ENCODE measurements at regions not wholly inside any gene's neighbourhood (a gene's known extent, or its start where the extent isn't known, plus 50 kb on each side); places are given as distances from the start of the nearest gene placed in this dataset.

DNA sequence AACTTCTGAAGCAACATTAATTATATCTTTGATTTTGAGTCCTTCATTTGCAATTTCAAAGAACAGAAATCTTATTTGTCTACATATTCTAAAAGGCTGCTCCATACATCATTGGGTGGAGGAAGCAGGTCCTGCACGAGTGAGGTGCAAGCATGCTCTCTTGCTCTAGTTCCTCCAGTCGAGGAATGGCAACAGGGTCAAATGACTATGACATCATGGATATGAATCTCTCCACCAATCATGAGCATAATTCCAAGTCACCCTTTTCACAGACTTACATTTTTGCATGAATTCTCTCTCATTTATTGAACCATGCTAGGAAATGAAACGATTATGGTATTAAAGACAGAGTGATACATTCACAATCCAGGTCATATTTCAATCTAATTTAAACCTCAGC lies 608.8 kb upstream of the SOX11 start:
- DNase-seq (ENCODE audit: low spot score in 2 of 2) (no peak), ATAC-seq (no peak)
- Mint-ChIP-seq H3K27ac (no peak overlapping the region), H3K36me3 (no peaks in the 10 kb centered on the region), H3K9me3 (peaks cover 22 to 24% of the 10 kb centered on the region in 2 donors)

DNA sequence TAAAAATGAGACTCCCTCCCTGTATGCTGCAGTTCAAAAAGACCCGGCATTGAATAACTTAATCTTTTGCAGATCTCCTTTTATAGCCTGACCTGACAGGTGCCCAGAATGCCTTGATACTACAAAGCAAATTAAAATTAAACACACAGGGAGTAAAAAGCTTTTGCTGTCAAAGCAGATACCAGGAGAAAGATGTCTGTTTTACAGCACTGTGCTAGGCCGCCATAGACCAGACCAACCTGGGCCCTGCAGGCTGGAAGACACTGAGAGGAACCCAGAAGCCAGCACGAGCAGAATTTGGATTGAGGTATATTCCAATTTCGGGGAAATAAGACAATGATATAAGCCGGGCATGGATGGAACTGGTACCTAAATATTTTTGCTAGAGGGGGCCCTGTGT lies 602.8 kb upstream of the SOX11 start:
- Mint-ChIP-seq H3K27ac (no peak overlapping the region), H3K36me3 (no peaks in the 10 kb centered on the region), H3K9me3 (peaks cover 8 to 13% of the 10 kb centered on the region in 2 donors)
- ATAC-seq (no peak), DNase-seq (ENCODE audit: low spot score in 2 of 2) (no peak)

DNA sequence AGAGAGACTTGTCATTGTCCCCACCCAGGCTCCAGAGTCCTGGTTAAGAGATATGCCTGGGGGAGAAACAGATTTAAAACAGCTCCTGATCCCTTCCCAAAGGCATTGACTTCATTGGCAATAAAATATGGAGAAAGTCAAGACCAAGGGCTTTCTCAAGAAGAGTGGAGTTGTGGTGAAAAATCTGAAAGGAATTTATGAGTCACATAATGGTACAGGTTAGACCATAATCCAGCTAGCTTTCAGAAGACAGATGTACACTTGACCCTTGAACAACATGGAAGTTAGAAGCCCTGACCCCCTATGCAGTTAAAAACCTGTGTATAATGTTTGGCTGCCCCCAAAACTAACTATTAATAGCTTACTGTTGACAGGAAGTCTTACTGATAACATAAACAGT lies 599.1 kb upstream of the SOX11 start:
- Mint-ChIP-seq H3K9me3 (peaks cover 15 to 19% of the 10 kb centered on the region in 2 donors), H3K27ac (no peak overlapping the region), H3K36me3 (no peaks in the 10 kb centered on the region)
- ATAC-seq (no peak), DNase-seq (ENCODE audit: low spot score in 2 of 2) (no peak)

DNA sequence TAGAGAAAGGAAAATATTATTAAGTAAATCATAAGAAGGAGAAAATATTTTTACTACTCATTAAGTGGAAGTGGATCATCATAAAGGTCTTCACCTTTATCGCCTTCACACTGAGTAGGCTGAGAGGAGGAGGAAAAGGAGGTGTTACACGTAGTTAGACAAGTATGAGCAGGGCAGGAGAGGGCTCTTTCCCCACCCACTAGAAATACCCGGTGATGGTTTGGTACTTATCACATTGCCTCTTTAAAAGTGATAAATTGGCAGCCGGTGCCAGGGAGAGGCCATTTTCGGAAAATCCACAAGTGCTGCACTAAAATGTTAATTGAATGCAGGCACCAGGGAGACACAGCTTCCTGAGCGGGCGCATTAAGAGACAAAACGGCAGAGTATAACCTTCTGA lies 598.7 kb upstream of the SOX11 start:
- Mint-ChIP-seq H3K9me3 (peaks cover 15 to 19% of the 10 kb centered on the region in 2 donors), H3K27ac (no peak overlapping the region), H3K36me3 (peaks cover 0 to under 1% of the 10 kb centered on the region in 2 donors)
- no peak for ATAC-seq
- DNase-seq (ENCODE audit: low spot score in 2 of 2), result no peak

DNA sequence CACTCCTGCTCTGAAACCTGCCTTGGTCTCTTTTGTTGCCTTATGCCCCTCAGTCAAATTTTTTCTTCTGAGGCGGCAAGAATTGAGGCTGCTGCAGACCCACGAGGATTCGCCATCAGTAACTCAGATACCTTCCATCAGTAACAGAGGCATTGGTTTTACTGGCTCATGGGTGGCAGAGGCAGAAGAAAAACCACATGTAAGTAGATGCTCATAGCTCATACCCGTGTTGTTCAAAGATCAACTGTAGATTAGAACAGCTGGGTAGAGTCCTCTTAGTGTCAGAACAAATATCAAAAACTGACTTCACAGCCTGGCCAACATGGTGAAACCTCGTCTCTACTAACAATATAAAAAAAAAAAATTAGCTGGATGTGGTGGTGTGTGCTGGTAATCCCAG lies 598.0 kb upstream of the SOX11 start:
- ATAC-seq (no peak), DNase-seq (ENCODE audit: low spot score in 2 of 2) (no peak)
- H3K27ac Mint-ChIP-seq, result no peak overlapping the region
- H3K36me3 Mint-ChIP-seq, result peaks cover 0 to 7% of the 10 kb centered on the region in 2 donors
- H3K9me3 Mint-ChIP-seq, result peaks cover 19 to 24% of the 10 kb centered on the region in 2 donors

DNA sequence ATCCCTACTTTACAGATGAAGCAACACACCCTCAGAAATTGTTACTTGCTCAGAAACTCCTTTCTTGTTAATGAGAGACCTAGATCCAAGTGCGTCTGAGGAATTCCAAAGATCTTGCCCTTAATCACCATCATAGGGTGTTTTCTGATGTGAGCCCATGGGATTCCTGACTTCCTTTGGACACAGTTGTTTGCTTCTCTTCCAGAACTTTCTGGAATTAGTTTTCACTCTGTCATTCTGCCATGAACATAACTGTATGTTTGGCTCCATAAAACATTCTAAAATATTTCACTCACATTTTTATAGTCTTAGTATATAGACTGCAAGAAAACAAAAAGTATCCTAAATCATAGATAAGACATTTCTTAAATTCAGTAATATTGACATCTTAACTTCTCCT lies 593.9 kb upstream of the SOX11 start:
- DNase-seq (ENCODE audit: low spot score in 2 of 2) (no peak), ATAC-seq (no peak)
- Mint-ChIP-seq H3K27ac (no peak overlapping the region), H3K9me3 (peaks cover 24 to 30% of the 10 kb centered on the region in 2 donors), H3K36me3 (peaks cover 0 to 7% of the 10 kb centered on the region in 2 donors)

DNA sequence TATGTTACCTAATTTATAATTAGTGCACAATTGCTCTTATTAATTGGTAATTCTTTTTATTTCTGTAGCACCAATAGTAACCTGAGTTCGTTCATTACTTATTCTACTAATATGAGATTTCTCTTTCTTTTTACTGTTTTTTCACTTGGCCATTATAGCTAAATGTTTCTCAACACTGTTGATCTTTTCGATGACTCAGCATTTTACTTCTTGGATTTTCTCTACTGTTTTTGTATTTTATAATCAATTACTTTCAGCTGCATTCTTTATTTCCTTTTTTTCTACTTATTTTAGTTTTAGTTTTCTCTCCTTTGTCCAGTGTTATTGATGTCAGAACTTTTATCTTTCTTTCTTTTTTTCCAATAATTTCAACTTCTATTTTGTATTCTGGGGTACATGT lies 589.4 kb upstream of the SOX11 start:
- H3K9me3 Mint-ChIP-seq, result peaks cover 13 to 24% of the 10 kb centered on the region in 2 donors
- no peak overlapping the region for H3K27ac Mint-ChIP-seq
- peaks cover 0 to 7% of the 10 kb centered on the region in 2 donors for H3K36me3 Mint-ChIP-seq
- DNase-seq (ENCODE audit: low spot score in 2 of 2), result no peak
- ATAC-seq, result no peak

DNA sequence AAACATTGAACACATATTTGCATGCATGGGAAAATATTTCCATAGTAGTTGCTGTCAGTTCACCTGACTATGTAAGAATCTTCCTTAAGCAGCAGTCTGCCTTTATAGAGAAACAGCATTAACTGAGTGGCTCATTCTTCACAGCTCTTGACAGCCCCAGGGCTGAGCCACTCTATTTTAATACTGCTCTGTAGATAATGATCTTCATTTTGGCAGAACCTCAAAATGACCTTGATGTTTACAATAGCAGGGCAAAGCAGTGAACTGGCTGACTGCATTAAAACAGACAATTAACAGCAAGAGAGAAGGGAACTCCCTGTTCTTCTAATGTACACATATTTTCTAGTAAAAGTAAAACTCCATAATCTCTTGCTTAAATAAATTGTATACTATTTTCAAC lies 580.6 kb upstream of the SOX11 start:
- Mint-ChIP-seq H3K36me3 (peaks cover 0 to 28% of the 10 kb centered on the region in 2 donors), H3K27ac (no peak overlapping the region), H3K9me3 (peaks cover 32 to 36% of the 10 kb centered on the region in 2 donors)
- DNase-seq (ENCODE audit: low spot score in 2 of 2) (no peak), ATAC-seq (no peak)

DNA sequence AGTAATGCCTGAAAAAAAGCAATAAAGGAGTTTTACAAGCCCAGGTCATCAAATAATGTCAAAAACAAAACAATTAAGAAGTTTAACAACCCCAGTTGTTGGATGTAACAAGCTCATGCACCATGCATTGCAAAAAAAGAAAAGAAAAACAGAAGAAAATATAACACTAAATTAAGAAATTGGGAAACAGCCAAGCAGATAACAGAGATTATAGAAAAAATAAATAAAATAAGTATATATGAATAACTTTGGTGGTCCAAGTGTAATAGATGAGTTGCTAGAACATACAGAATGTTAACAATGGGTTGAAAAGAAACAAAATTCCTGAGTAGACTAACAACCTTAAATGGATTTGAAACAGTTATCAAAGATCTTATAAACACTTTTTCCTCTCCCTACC lies 573.1 kb upstream of the SOX11 start:
- DNase-seq (ENCODE audit: low spot score in 2 of 2), result no peak
- Mint-ChIP-seq H3K9me3 (peaks cover 15 to 24% of the 10 kb centered on the region in 2 donors), H3K27ac (no peak overlapping the region), H3K36me3 (peaks cover 0 to 10% of the 10 kb centered on the region in 2 donors)
- ATAC-seq, result no peak

DNA sequence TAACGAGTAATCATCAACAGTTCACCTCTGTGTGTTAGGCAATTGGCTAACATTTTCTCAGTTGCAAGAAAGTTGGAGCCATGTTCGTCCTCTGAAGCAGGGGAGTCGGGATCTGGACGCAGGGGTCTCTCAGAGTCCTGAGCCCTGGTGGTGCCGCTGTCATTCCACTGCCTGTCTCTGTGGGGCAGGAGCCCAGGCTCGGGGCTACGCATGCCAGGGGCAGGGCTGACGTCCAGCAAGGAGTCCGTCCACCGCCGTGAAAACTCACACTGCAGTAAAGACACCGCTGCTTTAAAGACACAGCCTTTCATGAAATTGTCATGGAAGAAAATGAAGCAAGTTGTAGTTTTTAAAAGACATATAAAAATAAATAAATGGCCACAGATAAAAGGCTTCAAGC lies 571.1 kb upstream of the SOX11 start:
- Mint-ChIP-seq H3K36me3 (no peaks in the 10 kb centered on the region), H3K9me3 (peaks cover 4 to 20% of the 10 kb centered on the region in 2 donors), H3K27ac (no peak overlapping the region)
- DNase-seq (ENCODE audit: low spot score in 2 of 2) (no peak), ATAC-seq (no peak)

DNA sequence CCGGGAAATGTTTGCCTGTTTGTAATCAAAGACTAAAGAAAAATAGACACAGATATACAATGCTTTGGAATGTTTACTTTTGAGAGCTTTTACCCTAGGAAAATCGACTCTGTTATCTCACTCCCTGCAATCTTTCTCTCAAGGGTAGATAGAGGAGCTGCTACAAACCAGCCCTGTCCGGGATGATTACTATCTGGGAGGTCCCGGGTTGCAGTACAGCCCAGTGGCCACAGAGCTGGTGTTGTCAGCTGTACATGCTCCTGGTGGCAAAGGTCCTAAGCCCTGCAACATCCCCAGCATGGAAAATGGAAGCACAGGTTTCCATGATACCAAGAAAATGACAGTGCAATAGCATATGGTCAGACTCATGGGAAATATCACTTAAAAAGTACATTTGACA lies 570.5 kb upstream of the SOX11 start:
- no peak for ATAC-seq
- no peak for DNase-seq (ENCODE audit: low spot score in 2 of 2)
- Mint-ChIP-seq H3K9me3 (peaks cover 4 to 15% of the 10 kb centered on the region in 2 donors), H3K36me3 (no peaks in the 10 kb centered on the region), H3K27ac (no peak overlapping the region)

DNA sequence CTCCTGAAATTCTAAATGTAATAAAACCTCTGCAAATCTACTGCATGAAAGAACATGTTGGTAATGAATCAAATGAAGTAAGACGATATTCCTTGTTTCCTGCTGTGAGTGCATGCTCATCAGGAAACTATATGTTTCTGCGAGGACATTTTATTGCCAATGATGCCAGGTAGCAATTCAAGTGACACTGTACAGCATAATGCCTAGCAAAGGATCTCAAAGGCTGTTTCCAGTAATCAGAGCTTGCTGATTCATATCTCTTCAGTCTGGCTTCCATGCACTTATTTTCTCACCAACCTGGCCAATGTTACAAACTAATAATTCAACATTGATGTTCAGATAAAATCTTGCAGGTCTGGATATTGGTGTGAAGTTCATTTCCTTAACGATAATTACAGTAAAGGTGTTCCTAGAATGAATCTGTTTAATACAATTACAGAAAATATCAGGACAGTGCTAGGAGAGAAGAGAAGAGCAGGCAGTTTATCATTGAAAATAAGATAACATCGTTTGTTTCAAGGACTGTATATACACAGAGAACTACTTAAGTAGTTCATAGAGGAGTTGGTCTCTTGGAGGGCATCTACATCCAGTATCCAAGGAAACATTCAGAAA lies 568.5 kb upstream of the SOX11 start:
- no peak for DNase-seq (ENCODE audit: low spot score in 2 of 2)
- no peaks in the 10 kb centered on the region for H3K36me3 Mint-ChIP-seq
- no peak for ATAC-seq
- peaks cover 8 to 9% of the 10 kb centered on the region in 2 donors for H3K9me3 Mint-ChIP-seq
- H3K27ac Mint-ChIP-seq, result no peak overlapping the region

DNA sequence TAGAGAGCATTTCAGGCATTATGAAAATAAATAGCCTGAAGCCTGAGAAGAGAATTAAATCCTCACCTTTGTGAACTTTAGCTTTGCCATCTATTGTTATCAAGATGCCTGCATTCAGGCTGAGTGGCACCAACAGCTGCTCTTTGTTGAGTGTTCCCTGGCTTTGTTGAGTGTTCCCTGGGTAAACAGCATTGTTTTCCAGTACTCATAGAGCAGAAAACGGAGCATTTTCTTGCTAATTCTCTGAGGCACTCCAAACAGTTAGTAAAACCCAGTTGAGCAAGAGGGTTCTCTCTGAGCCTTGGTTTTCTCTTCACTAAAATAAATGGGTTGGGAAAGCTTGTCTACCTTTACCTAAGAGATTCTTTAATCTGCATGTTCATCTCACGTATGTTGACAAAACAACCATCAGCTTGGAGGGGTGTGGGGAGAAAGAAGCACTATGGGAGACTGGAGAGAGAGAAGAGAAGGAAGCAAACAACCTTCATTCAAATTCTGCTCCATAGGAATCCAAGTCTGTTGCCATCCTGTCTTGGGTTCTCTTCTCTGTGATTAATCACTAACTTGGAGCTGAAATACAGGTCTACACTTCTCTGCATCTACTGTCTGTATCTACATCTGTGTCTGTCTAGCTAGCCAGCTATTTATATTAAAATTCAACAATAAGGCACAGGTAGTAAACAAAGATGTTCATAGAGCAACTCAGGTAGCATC lies 567.0 kb upstream of the SOX11 start:
- peaks cover 4 to 14% of the 10 kb centered on the region in 2 donors for H3K9me3 Mint-ChIP-seq
- no peak overlapping the region for H3K27ac Mint-ChIP-seq
- no peaks in the 10 kb centered on the region for H3K36me3 Mint-ChIP-seq
- DNase-seq (ENCODE audit: low spot score in 2 of 2), result no peak
- ATAC-seq, result no peak

DNA sequence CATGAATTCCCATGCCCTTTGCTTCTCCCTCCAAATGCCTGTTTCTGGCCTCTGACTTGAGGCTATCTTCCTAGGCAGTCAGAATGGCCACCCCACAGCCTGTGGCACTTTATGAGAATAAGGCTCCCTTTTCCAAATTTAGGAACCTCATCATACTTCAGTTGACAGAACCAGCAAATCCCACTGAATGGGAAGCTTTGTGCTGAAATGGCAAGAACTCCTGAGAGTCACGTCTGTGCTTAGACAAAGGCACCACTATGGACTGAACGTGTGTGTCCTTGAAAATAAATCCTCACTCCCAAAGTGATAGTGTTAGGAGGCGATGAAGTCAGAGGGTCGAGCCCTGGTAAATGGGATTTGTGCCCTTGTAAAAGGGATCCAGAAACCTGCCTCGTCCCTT lies 559.9 kb upstream of the SOX11 start:
- ATAC-seq (no peak), DNase-seq (ENCODE audit: low spot score in 2 of 2) (no peak)
- peaks cover 24 to 33% of the 10 kb centered on the region in 2 donors for H3K9me3 Mint-ChIP-seq
- no peak overlapping the region for H3K27ac Mint-ChIP-seq
- no peaks in the 10 kb centered on the region for H3K36me3 Mint-ChIP-seq

DNA sequence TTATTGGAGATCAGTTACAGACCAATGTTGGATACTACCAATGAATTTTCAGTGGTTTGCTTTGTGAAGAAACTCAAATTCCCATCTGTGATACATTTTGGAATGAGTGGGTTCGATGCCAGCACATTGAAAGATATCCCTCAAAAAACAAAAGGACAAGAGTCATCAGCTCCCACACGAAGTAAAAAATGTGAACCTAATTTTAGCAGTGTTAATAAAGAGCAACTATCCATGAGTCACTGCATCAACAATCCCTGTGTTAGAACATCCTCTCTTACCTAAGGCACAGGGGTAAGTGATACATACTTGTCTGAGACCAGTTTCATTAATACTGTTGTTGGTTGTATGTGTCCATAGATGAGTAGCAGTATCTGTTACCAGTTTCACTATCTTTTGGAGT lies 551.8 kb upstream of the SOX11 start:
- DNase-seq (ENCODE audit: low spot score in 2 of 2), result no peak
- Mint-ChIP-seq H3K9me3 (peaks cover 17 to 22% of the 10 kb centered on the region in 2 donors), H3K27ac (no peak overlapping the region), H3K36me3 (no peaks in the 10 kb centered on the region)
- ATAC-seq, result no peak

DNA sequence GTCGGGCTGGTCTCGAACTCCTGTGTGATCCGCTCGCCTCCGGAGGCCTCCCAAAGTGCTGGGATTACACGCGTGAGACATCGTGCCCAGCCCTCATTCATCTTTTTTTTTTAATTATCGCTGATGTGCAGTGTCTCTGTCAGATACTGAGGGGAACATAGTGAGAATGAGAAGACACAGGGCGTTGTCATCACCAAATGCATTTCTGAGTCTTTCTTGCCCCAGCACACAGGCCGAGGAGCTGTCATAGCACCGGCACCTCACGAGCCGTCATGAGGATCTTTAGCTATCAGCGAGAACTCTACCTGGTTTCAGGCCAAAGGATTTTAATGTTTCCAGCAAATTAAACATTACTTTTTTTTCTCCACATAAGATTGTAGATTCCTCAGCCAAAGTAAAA lies 548.0 kb upstream of the SOX11 start:
- DNase-seq (ENCODE audit: low spot score in 2 of 2) (no peak), ATAC-seq (no peak)
- H3K27ac Mint-ChIP-seq, result no peak overlapping the region
- peaks cover 19 to 26% of the 10 kb centered on the region in 2 donors for H3K9me3 Mint-ChIP-seq
- H3K36me3 Mint-ChIP-seq, result peaks cover 0 to 4% of the 10 kb centered on the region in 2 donors

DNA sequence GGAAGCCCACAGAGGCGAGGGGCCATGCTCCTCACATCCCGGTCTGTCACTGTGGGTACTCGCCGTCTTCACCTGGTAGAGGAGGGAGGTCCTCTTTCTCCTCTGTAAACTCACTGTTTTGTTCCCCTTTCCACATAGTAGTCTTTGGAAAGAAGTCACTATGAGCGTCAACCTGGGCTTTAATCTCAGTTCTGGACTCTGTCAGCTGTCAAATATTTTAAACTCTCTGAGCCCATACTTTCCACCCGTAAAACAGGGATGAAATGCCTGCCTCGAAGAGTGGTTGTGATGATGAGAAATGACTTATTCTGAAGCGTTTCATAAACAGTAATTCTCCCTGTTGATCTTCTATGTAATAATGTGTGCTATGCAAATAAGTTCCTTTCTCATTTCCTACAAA lies 547.1 kb upstream of the SOX11 start:
- no peak for ATAC-seq
- Mint-ChIP-seq H3K27ac (no peak overlapping the region), H3K9me3 (peaks cover 22 to 23% of the 10 kb centered on the region in 2 donors), H3K36me3 (peaks cover 0 to 4% of the 10 kb centered on the region in 2 donors)
- DNase-seq (ENCODE audit: low spot score in 2 of 2), result no peak

DNA sequence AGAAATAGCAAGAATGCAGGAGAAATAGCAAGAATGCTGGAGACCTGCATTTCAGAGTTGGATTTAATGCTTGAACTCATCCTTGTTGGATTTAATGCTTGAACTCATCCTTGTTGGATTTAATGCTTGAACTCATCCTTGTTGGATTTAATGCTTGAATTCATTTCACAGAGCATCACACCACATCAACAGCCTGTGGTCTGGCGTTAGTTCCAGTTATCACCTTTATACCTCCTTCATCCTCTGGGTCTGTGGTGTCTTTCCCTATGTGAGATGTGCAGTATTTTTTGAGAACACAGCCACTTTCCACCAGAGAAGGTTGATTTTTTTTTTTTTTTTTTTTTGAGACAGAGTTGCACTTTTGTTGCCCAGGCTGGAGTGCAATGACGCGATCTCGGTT lies 546.4 kb upstream of the SOX11 start:
- Mint-ChIP-seq H3K9me3 (peaks cover 22 to 23% of the 10 kb centered on the region in 2 donors), H3K27ac (no peak overlapping the region), H3K36me3 (peaks cover 0 to 4% of the 10 kb centered on the region in 2 donors)
- DNase-seq (ENCODE audit: low spot score in 2 of 2), result no peak
- ATAC-seq, result no peak
